Breast epithelium (tissue), 4 donors: ENCODE measurements at regions not wholly inside any gene's neighbourhood (a gene's known extent, or its start where the extent isn't known, plus 50 kb on each side); places are given as distances from the start of the nearest gene placed in this dataset.

Experiments
- DNase-seq, 2 donors: peaks; one replicate each; pipeline ENCODE4 v3.0.0-alpha.2; 2019; ENCODE audit warnings: low spot score in 2 of 2
- H3K27ac ChIP-seq, 2 donors: fragments of 200-600 bp; sonication (generic) in 1 of 2; one replicate each; pipeline ENCODE4 v1.5.1; 2016 to 2019; ENCODE audit warnings: mild to moderate bottlenecking in 1 of 2
- H3K27me3 ChIP-seq, 2 donors: fragments of 200-600 bp; sonication (generic) in 1 of 2; one replicate each; pipeline versions ENCODE4 v1.5.1 to v1.6.0; 2017 to 2019; ENCODE audit warnings: control low read depth in 1 of 2, mild to moderate bottlenecking in 1 of 2
- H3K36me3 ChIP-seq: fragments of 200-600 bp; one replicate; pipeline ENCODE4 v1.5.1; 2019
- H3K4me1 ChIP-seq, 2 donors: fragments of 200-600 bp; sonication (generic); one replicate each; pipeline ENCODE4 v1.5.1; 2016 to 2019; ENCODE audit warnings: control low read depth in 1 of 2
- H3K4me3 ChIP-seq, 3 donors: fragments of 200-600 bp; sonication (generic); 1 replicate in 2 of 3; 2 replicates in 1 of 3; pipeline ENCODE4 v1.5.1; 2016 to 2019; ENCODE audit warnings: mild to moderate bottlenecking in 3 of 3, moderate library complexity in 2 of 3
- H3K9me3 ChIP-seq, 2 donors: fragments of 200-600 bp; sonication (generic) in 1 of 2; one replicate each; pipeline ENCODE4 v1.5.1; 2016 to 2019; ENCODE audit warnings: control low read depth in 1 of 2
- CTCF ChIP-seq, 3 donors: fragments of 450-650 bp; IDR thresholded peaks; one replicate each; pipeline ENCODE4 v1.5.1; 2016 to 2017; ENCODE audit warnings: antibody characterized with exemption in 3 of 3, mild to moderate bottlenecking in 3 of 3, moderate library complexity in 3 of 3
- POLR2A ChIP-seq: fragments of 450-650 bp; IDR thresholded peaks from one replicate; pipeline ENCODE4 v1.6.1; 2016; ENCODE audit warnings: antibody characterized with exemption, mild to moderate bottlenecking, moderate library complexity
- POLR2AphosphoS5 ChIP-seq, 3 donors: sonication (generic); formaldehyde crosslinking; IDR thresholded peaks; one replicate each; pipeline ENCODE4 v1.6.1; 2017; ENCODE audit warnings: antibody characterized with exemption in 3 of 3
- intact Hi-C: fragments of 100-400 bp; cut with DNase I; formaldehyde crosslinking; loops from one replicate; pipeline ENCODE4 v1.15.1; 2023; ENCODE audit warnings: low total_unique reads

GRCh38 chr13:44664308-44664707, 88.2 kb upstream of the TSC22D1 start:
- TF ChIP-seq POLR2A: no peak
- TF ChIP-seq CTCF (IDR thresholded peaks at IDR 0.05): no peak
- TF ChIP-seq POLR2AphosphoS5 (IDR thresholded peaks at IDR 0.05): no peak
- Histone ChIP-seq H3K36me3 (no peaks in the 10 kb centered on the region), H3K4me1 (no peaks in the 10 kb centered on the region), H3K27me3 (no peaks in the 10 kb centered on the region), H3K27ac (no peak overlapping the region), H3K4me3 (no peak overlapping the region), H3K9me3 (no peaks in the 10 kb centered on the region)
- DNase-seq: no peak
- intact Hi-C loops: no loop called here

GRCh38 chr13:44662515-44662914, 86.4 kb upstream of the TSC22D1 start:
- Histone ChIP-seq H3K4me3 (no peak overlapping the region), H3K27me3 (no peaks in the 10 kb centered on the region), H3K27ac (no peak overlapping the region), H3K36me3 (no peaks in the 10 kb centered on the region), H3K9me3 (no peaks in the 10 kb centered on the region), H3K4me1 (no peaks in the 10 kb centered on the region)
- TF ChIP-seq POLR2AphosphoS5 (IDR thresholded peaks at IDR 0.05) (no peak), CTCF (IDR thresholded peaks at IDR 0.05) (no peak), POLR2A (no peak)
- DNase-seq: no peak
- intact Hi-C loops: no loop called here

- TF ChIP-seq POLR2A (no peak), CTCF (IDR thresholded peaks at IDR 0.05) (no peak), POLR2AphosphoS5 (IDR thresholded peaks at IDR 0.05) (no peak)
- DNase-seq: no peak
- Histone ChIP-seq H3K27me3 (no peaks in the 10 kb centered on the region), H3K27ac (no peak overlapping the region), H3K4me1 (no peaks in the 10 kb centered on the region), H3K4me3 (no peak overlapping the region), H3K36me3 (no peaks in the 10 kb centered on the region), H3K9me3 (no peaks in the 10 kb centered on the region)
- intact Hi-C loops: no loop called here
Measured at GRCh38 chr13:44661936-44662335, 85.8 kb upstream of the TSC22D1 start.

- no peaks in the 10 kb centered on the region for H3K36me3 ChIP-seq
- TF ChIP-seq POLR2AphosphoS5 (IDR thresholded peaks at IDR 0.05) (no peak), CTCF (IDR thresholded peaks at IDR 0.05) (no peak), POLR2A (no peak)
- no peak overlapping the region for H3K4me3 ChIP-seq
- H3K27me3 ChIP-seq: no peaks in the 10 kb centered on the region
- no peaks in the 10 kb centered on the region for H3K9me3 ChIP-seq
- intact Hi-C loops: no loop called here
- no peak for DNase-seq
- no peaks in the 10 kb centered on the region for H3K4me1 ChIP-seq
- H3K27ac ChIP-seq: no peak overlapping the region
Measured at GRCh38 chr13:44660050-44660449, 83.9 kb upstream of the TSC22D1 start.

- no peak for DNase-seq
- TF ChIP-seq POLR2AphosphoS5 (IDR thresholded peaks at IDR 0.05) (no peak), POLR2A (no peak), CTCF (IDR thresholded peaks at IDR 0.05) (no peak)
- Histone ChIP-seq H3K9me3 (no peaks in the 10 kb centered on the region), H3K27me3 (no peaks in the 10 kb centered on the region), H3K27ac (no peak overlapping the region), H3K36me3 (no peaks in the 10 kb centered on the region), H3K4me3 (no peak overlapping the region), H3K4me1 (no peaks in the 10 kb centered on the region)
- intact Hi-C loops: loop anchor here (10.0 kb wide), 1 partner anchor 468 kb away; no protein-coding TSS in a partner anchor
Measured at GRCh38 chr13:44652962-44653660, 77.0 kb upstream of the TSC22D1 start.
